Osteocyte (in vitro differentiated cells): ENCODE measurements at regions not wholly inside any gene's neighbourhood (a gene's known extent, or its start where the extent isn't known, plus 50 kb on each side); places are given as distances from the start of the nearest gene placed in this dataset.
A peak's percentile ranks its signal among the peaks of the same experiment; 100 is the strongest.

Experiments used
- DNase-seq: peaks from one replicate; pipeline ENCODE4 v3.0.0; 2021; ENCODE audit warnings: mixed read lengths; ENCODE audit not compliant: unreplicated experiment; ENCODE audit errors: extremely low spot score
- H3K27ac Mint-ChIP-seq: one replicate; pipeline ENCODE4 v1.8.0; 2021; ENCODE audit warnings: mild to moderate bottlenecking, mixed read lengths; ENCODE audit not compliant: unreplicated experiment
- H3K27me3 Mint-ChIP-seq: one replicate; pipeline ENCODE4 v1.8.0; 2021; ENCODE audit warnings: mixed read lengths; ENCODE audit not compliant: unreplicated experiment
- H3K36me3 Mint-ChIP-seq: one replicate; pipeline ENCODE4 v1.8.0; 2021; ENCODE audit warnings: mixed read lengths; ENCODE audit not compliant: unreplicated experiment
- H3K4me1 Mint-ChIP-seq: one replicate; pipeline ENCODE4 v1.8.0; 2021; ENCODE audit warnings: mixed read lengths; ENCODE audit not compliant: unreplicated experiment
- H3K4me3 Mint-ChIP-seq: one replicate; pipeline ENCODE4 v1.8.0; 2021; ENCODE audit warnings: mild to moderate bottlenecking, moderate library complexity, mixed read lengths; ENCODE audit not compliant: unreplicated experiment
- H3K9me3 Mint-ChIP-seq: one replicate; pipeline ENCODE4 v1.8.0; 2021; ENCODE audit warnings: mixed read lengths; ENCODE audit not compliant: unreplicated experiment
- CTCF ChIP-seq: fragments of 200-600 bp; sonication (generic); IDR thresholded peaks from 2 replicates; pipeline ENCODE4 v1.5.0; 2021; ENCODE audit warnings: antibody characterized with exemption, mild to moderate bottlenecking, moderate library complexity

- Mint-ChIP-seq H3K9me3 (peaks cover 3% of the 10 kb centered on the region), H3K4me1 (peaks cover 13% of the 10 kb centered on the region), H3K4me3 (no peak overlapping the region), H3K36me3 (no peaks in the 10 kb centered on the region), H3K27me3 (peaks cover 30% of the 10 kb centered on the region), H3K27ac (peak overlapping the region; percentile 69)
- DNase-seq, result peak; percentile 87
- TF ChIP-seq CTCF, result no peak
These were observed 78.4 kb upstream of the MEX3C start for GRCh38 chr18:51275712-51276476.

- no peaks in the 10 kb centered on the region for H3K36me3 Mint-ChIP-seq
- DNase-seq, result no peak
- peaks cover 22% of the 10 kb centered on the region for H3K27me3 Mint-ChIP-seq
- no peak overlapping the region for H3K4me3 Mint-ChIP-seq
- no peaks in the 10 kb centered on the region for H3K9me3 Mint-ChIP-seq
- H3K4me1 Mint-ChIP-seq, result peaks cover 13% of the 10 kb centered on the region
- TF ChIP-seq CTCF, result peak; percentile 59
- no peak overlapping the region for H3K27ac Mint-ChIP-seq
These were observed 80.7 kb upstream of the MEX3C start for GRCh38 chr18:51278045-51278649.

- H3K27ac Mint-ChIP-seq, result no peak overlapping the region
- no peak overlapping the region for H3K4me3 Mint-ChIP-seq
- H3K27me3 Mint-ChIP-seq, result peaks cover 19% of the 10 kb centered on the region
- H3K9me3 Mint-ChIP-seq, result no peaks in the 10 kb centered on the region
- DNase-seq, result no peak
- TF ChIP-seq CTCF, result no peak
- peaks cover 13% of the 10 kb centered on the region for H3K4me1 Mint-ChIP-seq
- H3K36me3 Mint-ChIP-seq, result no peaks in the 10 kb centered on the region
These were observed 82.0 kb upstream of the MEX3C start for GRCh38 chr18:51279367-51279984.

GRCh38 chr18:51287818-51288508 is 90.5 kb upstream of the MEX3C start:
- H3K4me1 Mint-ChIP-seq, result peaks cover 11% of the 10 kb centered on the region
- H3K9me3 Mint-ChIP-seq, result peaks cover 5% of the 10 kb centered on the region
- H3K4me3 Mint-ChIP-seq, result no peak overlapping the region
- H3K27me3 Mint-ChIP-seq, result peaks cover 39% of the 10 kb centered on the region
- no peak for DNase-seq
- H3K36me3 Mint-ChIP-seq, result no peaks in the 10 kb centered on the region
- H3K27ac Mint-ChIP-seq, result no peak overlapping the region
- no peak for TF ChIP-seq CTCF
